ENCODE measurements at regions not wholly inside any gene's neighbourhood (a gene's known extent, or its start where the extent isn't known, plus 50 kb on each side); places are given as distances from the start of the nearest gene placed in this dataset.

GRCh38 chr20:51306521-51307358 lies 235.8 kb downstream of the NFATC2 start (continued):
- TF ChIP-seq TFAP4 (CRISPR knock-in tag; IDR thresholded peaks at IDR 0.05; ENCODE audit: borderline replicate concordance) (peak; percentile 52; the same call in 1 of the 2 replicates), BCL6 (CRISPR knock-in tag; IDR thresholded peaks at IDR 0.05) (no peak), JUN (IDR thresholded peaks at IDR 0.05; ENCODE audit: borderline replicate concordance, low read depth, low read length) (0 out of 2 replicates have a peak, but pooled peaks have one; percentile 14), JUN (CRISPR knock-in tag; IDR thresholded peaks at IDR 0.05; ENCODE audit: borderline replicate concordance) (no peak), DEAF1 (CRISPR knock-in tag; IDR thresholded peaks at IDR 0.05) (peak; percentile 95), ZNF280A (IDR thresholded peaks at IDR 0.05; ENCODE audit: low read depth, partially characterized antibody) (no peak), HDAC3 (IDR thresholded peaks at IDR 0.05; ENCODE audit: borderline replicate concordance, partially characterized antibody) (no peak), REST (IDR thresholded peaks at IDR 0.05; ENCODE audit: borderline replicate concordance) (peak; percentile 93), REST (CRISPR knock-in tag; IDR thresholded peaks at IDR 0.05; ENCODE audit: low read depth) (0 out of 2 replicates have a peak, but pooled peaks have one; percentile 50), BACH1 (tag; IDR thresholded peaks at IDR 0.05) (no peak), NRF1 (conservative IDR thresholded peaks at IDR 0.05 in 1 of 2, IDR thresholded peaks at IDR 0.05 in 1 of 2) (peak; percentile 72 to 80), RCOR1 (IDR thresholded peaks at IDR 0.05; ENCODE audit: borderline replicate concordance in 1 of 2, low read depth in 2 of 2, low read length in 2 of 2) (0 out of 4 replicates have a peak, but pooled peaks of 1 of the 2 experiments have one; percentile 8), MYBL2 (IDR thresholded peaks at IDR 0.05; ENCODE audit: low read depth) (no peak), MYBL2 (CRISPR knock-in tag; IDR thresholded peaks at IDR 0.05; ENCODE audit: borderline replicate concordance) (no peak)

All from K562 (cell line).